Cardiac fibroblast (primary cell): ENCODE measurements at regions not wholly inside any gene's neighbourhood (a gene's known extent, or its start where the extent isn't known, plus 50 kb on each side); places are given as distances from the start of the nearest gene placed in this dataset.
A peak's percentile ranks its signal among the peaks of the same experiment; 100 is the strongest.

Source experiments
- DNase-seq, 2 donors: peaks; one replicate each; pipeline versions ENCODE4 v3.0.0 to v3.0.0-alpha.2; 2010; ENCODE audit warnings: low read depth in 2 of 2
- H3K4me3 ChIP-seq, 2 donors: replicated peaks in 1 of 2; 1 replicate in 1 of 2; 2 replicates in 1 of 2; pipeline ENCODE4 v1.5.1; 2011; ENCODE audit warnings: low read depth in 2 of 2, low read length in 2 of 2, mild to moderate bottlenecking in 2 of 2, moderate library complexity in 1 of 2
- CTCF ChIP-seq: IDR thresholded peaks from one replicate; pipeline ENCODE4 v1.5.1; 2011; ENCODE audit warnings: low read depth, mild to moderate bottlenecking, low read length, inconsistent platforms

GRCh38 chr6:5866547-5867051, 140.1 kb downstream of the NRN1 start:
- no peak for TF ChIP-seq CTCF
- peak; percentile 8 to 20 for DNase-seq
- H3K4me3 ChIP-seq = no peak overlapping the region

DNA sequence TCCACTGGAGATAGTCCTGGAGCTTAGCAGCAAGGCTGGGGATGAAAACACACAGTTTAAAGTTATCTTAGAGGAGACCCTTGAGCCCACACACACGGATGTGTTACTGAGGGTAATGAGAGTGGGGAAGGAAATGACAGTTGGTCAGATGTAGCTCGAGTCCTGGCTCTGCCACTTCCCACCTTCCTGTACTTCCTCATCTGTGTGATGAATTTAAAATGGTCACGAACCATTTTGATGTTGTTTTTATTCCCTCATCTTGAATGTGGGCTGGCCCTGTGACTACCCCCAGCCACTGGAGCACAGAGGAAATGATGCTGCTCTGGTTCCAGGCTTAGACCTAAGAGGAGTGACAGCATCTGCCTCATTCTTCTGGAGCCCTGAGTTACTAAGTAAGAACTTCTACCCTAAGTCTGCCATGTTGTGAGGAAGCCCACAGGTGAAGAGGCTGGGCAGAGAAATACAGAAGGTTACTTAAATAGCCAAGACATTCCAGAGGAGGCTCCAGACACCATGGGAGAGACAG, 141.2 kb downstream of the NRN1 start:
- DNase-seq = no peak
- no peak for TF ChIP-seq CTCF
- no peak overlapping the region for H3K4me3 ChIP-seq

GRCh38 chr6:5860849-5861248, 145.9 kb downstream of the NRN1 start:
- DNase-seq = no peak
- TF ChIP-seq CTCF = no peak
- H3K4me3 ChIP-seq = no peak overlapping the region

DNA sequence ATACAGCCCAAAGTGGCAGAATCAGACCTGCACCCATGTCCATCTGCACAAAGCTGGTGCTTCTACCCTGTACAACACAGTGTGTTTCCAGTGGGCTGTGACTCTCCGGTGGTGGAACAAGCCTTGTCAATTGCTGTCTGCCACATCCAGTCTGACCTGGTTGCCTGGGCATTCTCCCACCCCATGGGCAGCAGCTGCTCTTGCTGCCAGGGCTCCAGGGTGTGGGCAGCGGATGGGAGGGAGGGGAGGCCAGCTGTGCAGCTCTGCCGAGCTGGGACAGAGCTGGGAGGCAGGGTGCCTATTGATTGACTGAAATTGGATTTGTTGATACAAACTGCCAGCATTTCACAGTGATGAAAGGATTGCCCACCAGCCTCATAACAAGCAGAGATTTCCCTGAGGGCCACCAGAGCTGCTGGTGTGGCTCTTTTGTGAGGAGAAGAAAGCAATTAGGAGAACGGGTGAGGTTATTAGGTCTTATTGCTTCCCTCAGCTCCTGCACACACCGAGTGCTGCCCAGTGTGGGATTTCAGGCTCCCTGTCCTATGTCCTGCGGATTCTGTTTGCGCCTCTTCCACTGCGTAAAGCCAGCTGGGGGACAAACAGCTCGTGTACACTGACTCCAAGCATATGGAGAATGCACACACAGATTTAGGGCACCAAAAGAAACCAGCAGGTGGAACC, 150.8 kb downstream of the NRN1 start:
- no peak overlapping the region for H3K4me3 ChIP-seq
- DNase-seq = no peak
- TF ChIP-seq CTCF = no peak

DNA sequence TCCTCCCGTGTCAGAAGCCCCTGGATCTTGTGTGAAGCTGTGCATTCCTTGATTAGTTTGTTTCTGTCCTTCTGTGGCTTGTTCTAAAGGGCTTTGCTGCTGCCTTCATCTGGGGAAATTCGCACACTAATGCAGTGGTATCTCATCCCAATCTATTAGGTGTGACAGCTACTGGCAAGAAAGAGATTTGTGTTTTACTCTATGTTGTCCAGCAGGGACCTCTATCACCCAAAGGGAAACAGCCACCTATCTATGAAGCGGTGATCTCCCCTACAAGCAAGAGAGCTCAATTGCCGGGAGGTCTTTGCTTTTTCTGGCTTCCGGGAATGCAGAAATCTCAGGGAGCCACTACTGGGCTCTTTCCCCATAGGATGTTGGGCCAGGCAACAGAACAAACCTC, 151.8 kb downstream of the NRN1 start:
- H3K4me3 ChIP-seq = no peak overlapping the region
- no peak for TF ChIP-seq CTCF
- DNase-seq = no peak

GRCh38 chr6:5851261-5851757, 155.4 kb downstream of the NRN1 start:
- DNase-seq = peak; percentile 8 to 21
- TF ChIP-seq CTCF = no peak
- no peak overlapping the region for H3K4me3 ChIP-seq
